IMR-90 (cell line): ENCODE measurements at regions not wholly inside any gene's neighbourhood (a gene's known extent, or its start where the extent isn't known, plus 50 kb on each side); places are given as distances from the start of the nearest gene placed in this dataset.

ENCODE experiments used
- ATAC-seq: fragments of 200-7000 bp; cut with Tn5 transposase; 2 replicates; pipeline ENCODE4 v1.9.1; 2020; ENCODE audit warnings: low read depth, mild to moderate bottlenecking, moderate library complexity
- BruUV-seq: library from RNA; stranded (reverse); fragments of 400-500 nt; replicated peaks from 2 replicates; lab custom pipeline; 2021; lab: Mats Ljungman, UMichigan
- CTCF ChIA-PET: fragments of 300-600 bp; formaldehyde crosslinking; extraction: SDS; loops from one replicate; lab custom pipeline; 2021; ENCODE audit warnings: antibody characterized with exemption; lab: Yijun Ruan, JAX
- POLR2A ChIA-PET: fragments of 300-600 bp; sonication (Branson Sonifier 250); formaldehyde crosslinking; loops from one replicate; lab custom pipeline; 2022; ENCODE audit warnings: antibody characterized with exemption; ENCODE audit not compliant: unreplicated experiment; lab: Charles Lee
- DNase-seq: peaks from one replicate; pipeline ENCODE4 v3.0.0; 2013
- H2AFZ ChIP-seq: replicated peaks from 2 replicates; pipeline ENCODE3; 2013; ENCODE audit warnings: low read length, mild to moderate bottlenecking; ENCODE audit not compliant: poor library complexity
- H2AK5ac ChIP-seq: 2 replicates; pipeline ENCODE4 v1.6.1; 2013; ENCODE audit warnings: low read depth, low read length, inconsistent platforms
- H2AK9ac ChIP-seq: replicated peaks from 2 replicates; pipeline ENCODE3; 2013; ENCODE audit warnings: mild to moderate bottlenecking, low read depth, low read length, moderate library complexity; ENCODE audit not compliant: poor library complexity
- H2BK120ac ChIP-seq: 2 replicates; pipeline ENCODE4 v1.6.1; 2013; ENCODE audit warnings: low read depth, low read length, inconsistent platforms
- H2BK15ac ChIP-seq: 3 replicates; pipeline ENCODE4 v1.6.1; 2013; ENCODE audit warnings: low read depth, low read length, inconsistent platforms
- H2BK20ac ChIP-seq: 2 replicates; pipeline ENCODE4 v1.6.1; 2013; ENCODE audit warnings: low read depth, mild to moderate bottlenecking, inconsistent platforms, low read length, moderate library complexity
- H2BK5ac ChIP-seq: 2 replicates; pipeline ENCODE4 v1.6.1; 2013; ENCODE audit warnings: mild to moderate bottlenecking, low read depth, low read length, inconsistent platforms; ENCODE audit not compliant: poor library complexity, severe bottlenecking
- H3K14ac ChIP-seq: replicated peaks from 2 replicates; pipeline ENCODE4 v1.6.1; 2013; ENCODE audit warnings: low read depth, low read length, inconsistent platforms
- H3K18ac ChIP-seq: 2 replicates; pipeline ENCODE4 v1.6.1; 2013; ENCODE audit warnings: low read depth, low read length, control low read depth
- H3K23ac ChIP-seq: 2 replicates; pipeline ENCODE4 v1.6.1; 2013; ENCODE audit warnings: low read depth, low read length, inconsistent platforms
- H3K27ac ChIP-seq: 2 replicates; pipeline ENCODE4 v1.5.1; 2013; ENCODE audit warnings: mild to moderate bottlenecking, control low read depth, low read length; ENCODE audit not compliant: insufficient read depth
- H3K27me3 ChIP-seq: 2 replicates; pipeline ENCODE4 v1.6.1; 2013; ENCODE audit warnings: low read length; ENCODE audit not compliant: control insufficient read depth, insufficient read depth
- H3K36me3 ChIP-seq: 2 replicates; pipeline ENCODE4 v1.6.1; 2013; ENCODE audit warnings: low read length, mixed read lengths; ENCODE audit not compliant: control insufficient read depth, insufficient read depth
- H3K4ac ChIP-seq: 2 replicates; pipeline ENCODE4 v1.6.1; 2013; ENCODE audit warnings: low read depth, low read length, inconsistent platforms
- H3K4me1 ChIP-seq: 2 replicates; pipeline ENCODE4 v1.6.1; 2013; ENCODE audit warnings: low read length, mixed read lengths; ENCODE audit not compliant: control insufficient read depth, insufficient read depth
- H3K4me2 ChIP-seq: 2 replicates; pipeline ENCODE4 v1.6.1; 2013; ENCODE audit warnings: low read depth, mild to moderate bottlenecking, control low read depth, low read length, moderate library complexity
- H3K4me3 ChIP-seq: 2 replicates; pipeline ENCODE4 v1.5.1; 2013; ENCODE audit warnings: low read depth, mild to moderate bottlenecking, control low read depth, low read length, moderate library complexity; ENCODE audit not compliant: insufficient read depth
- H3K56ac ChIP-seq: 2 replicates; pipeline ENCODE4 v1.6.1; 2013; ENCODE audit warnings: low read length, inconsistent platforms; ENCODE audit not compliant: insufficient read depth; ENCODE audit errors: extremely low read depth
- H3K79me1 ChIP-seq, 2 experiments: 2 replicates each; pipeline ENCODE4 v1.6.1; 2013; ENCODE audit warnings: low read length in 2 of 2, inconsistent platforms in 1 of 2, low read depth in 1 of 2
- H3K9ac ChIP-seq: 2 replicates; pipeline ENCODE4 v1.6.1; 2013; ENCODE audit warnings: low read depth, low read length, control low read depth
- H3K9me1 ChIP-seq: 2 replicates; pipeline ENCODE4 v1.6.1; 2013; ENCODE audit warnings: low read length, inconsistent platforms; ENCODE audit not compliant: insufficient read depth
- H3K9me3 ChIP-seq: 2 replicates; pipeline ENCODE4 v1.6.1; 2013; ENCODE audit warnings: low read length; ENCODE audit not compliant: control insufficient read depth, insufficient read depth
- H4K20me1 ChIP-seq: 2 replicates; pipeline ENCODE4 v1.6.1; 2013; ENCODE audit warnings: low read length, inconsistent platforms; ENCODE audit not compliant: insufficient read depth
- H4K5ac ChIP-seq: 2 replicates; pipeline ENCODE4 v1.6.1; 2013; ENCODE audit warnings: mild to moderate bottlenecking, low read depth, low read length, control low read depth
- H4K8ac ChIP-seq, 2 experiments: 2 replicates each; pipeline ENCODE4 v1.6.1; 2013; ENCODE audit warnings: low read depth in 2 of 2, low read length in 2 of 2, control low read depth in 1 of 2, inconsistent platforms in 1 of 2
- H4K91ac ChIP-seq: 2 replicates; pipeline ENCODE4 v1.6.1; 2013; ENCODE audit warnings: low read depth, low read length, inconsistent platforms; ENCODE audit not compliant: insufficient read depth
- CTCF ChIP-seq: conservative IDR thresholded peaks from 2 replicates; pipeline ENCODE4 v1.5.1; 2012; ENCODE audit warnings: mild to moderate bottlenecking, low read depth, low read length, improper control_type of control experiment
- ELK1 ChIP-seq: fragments of 150-350 bp; IDR thresholded peaks from 2 replicates; pipeline ENCODE4 v1.6.1; 2016; ENCODE audit warnings: low read depth, mild to moderate bottlenecking, low read length, moderate library complexity, borderline replicate concordance
- FOS ChIP-seq: fragments of 150-350 bp; IDR thresholded peaks from 2 replicates; pipeline ENCODE4 v1.6.1; 2016; ENCODE audit warnings: low read depth, low read length
- MAFK ChIP-seq: IDR thresholded peaks from 2 replicates; pipeline ENCODE4 v1.6.1; 2012; ENCODE audit warnings: low read depth, low read length, improper control_type of control experiment
- MAZ ChIP-seq: IDR thresholded peaks from 2 replicates; pipeline ENCODE4 v1.6.1; 2012; ENCODE audit warnings: low read depth, mild to moderate bottlenecking, low read length, improper control_type of control experiment, moderate library complexity, borderline replicate concordance
- MXI1 ChIP-seq: IDR thresholded peaks from 2 replicates; pipeline ENCODE4 v1.6.1; 2012; ENCODE audit warnings: low read depth, mild to moderate bottlenecking, low read length, moderate library complexity, borderline replicate concordance
- NFE2L2 ChIP-seq: fragments of 150-350 bp; IDR thresholded peaks from 2 replicates; pipeline ENCODE4 v1.6.1; 2016; ENCODE audit warnings: low read depth, mild to moderate bottlenecking, low read length
- RAD21 ChIP-seq: IDR thresholded peaks from 2 replicates; pipeline ENCODE4 v1.6.1; 2012; ENCODE audit warnings: low read length, improper control_type of control experiment
- SMC3 ChIP-seq: fragments of 150-350 bp; IDR thresholded peaks from 2 replicates; pipeline ENCODE4 v1.6.1; 2016; ENCODE audit warnings: low read depth, mild to moderate bottlenecking, antibody characterized with exemption, low read length, moderate library complexity
- USF2 ChIP-seq: fragments of 150-350 bp; IDR thresholded peaks from 2 replicates; pipeline ENCODE4 v1.6.1; 2017; ENCODE audit warnings: mild to moderate bottlenecking, antibody characterized with exemption, low read length, low read depth
- WGBS, 2 experiments: methylation state at CpG; one replicate each; pipeline versions ENCODE4 v1.1.5 to v1.1.7; 2013; ENCODE audit warnings: missing lambda C conversion rate in 2 of 2; ENCODE audit not compliant: insufficient read length in 1 of 2; ENCODE audit errors: extremely low coverage in 2 of 2; 5-methylcytosine and 5-hydroxymethylcytosine counted together
- dilution Hi-C: fragments of 300-500 bp; cut with HindIII; formaldehyde crosslinking; loops from one replicate; pipeline ENCODE4 v1.14.3; 2018; ENCODE audit warnings: low sequenced_read_pairs; ENCODE audit not compliant: unreplicated experiment
- in situ Hi-C: fragments of 300-500 bp; cut with MboI; formaldehyde crosslinking; loops from 3 replicates; pipeline ENCODE4 v1.14.3; 2019; ENCODE audit warnings: low sequenced_read_pairs, inconsistent platforms, mixed read lengths
- intact Hi-C: fragments of 100-400 bp; cut with micrococcal nuclease; formaldehyde crosslinking; loops from 2 replicates; pipeline ENCODE4 v1.10.0; 2022

- ATAC-seq (no peak), DNase-seq (no peak)
- H4K91ac ChIP-seq, result no peak overlapping the region
- no peak overlapping the region for H3K4me3 ChIP-seq
- no peaks in the 10 kb centered on the region for H3K4me1 ChIP-seq
- no peaks in the 10 kb centered on the region for H3K9me1 ChIP-seq
- in situ Hi-C loops (no loop called here), dilution Hi-C loops (no loop called here), intact Hi-C loops (no loop called here)
- H3K4ac ChIP-seq, result no peak overlapping the region
- H2AK9ac ChIP-seq, result no peak overlapping the region
- TF ChIP-seq FOS (no peak), MAFK (no peak), SMC3 (no peak), NFE2L2 (no peak), MXI1 (no peak), USF2 (no peak), ELK1 (no peak), RAD21 (no peak), MAZ (no peak), CTCF (no peak)
- H3K27me3 ChIP-seq, result no peaks in the 10 kb centered on the region
- no TSS peak for BruUV-seq
- H3K18ac ChIP-seq, result no peak overlapping the region
- H4K20me1 ChIP-seq, result no peaks in the 10 kb centered on the region
- no peak overlapping the region for H3K56ac ChIP-seq
- no peak overlapping the region for H3K4me2 ChIP-seq
- no peak overlapping the region for H2BK5ac ChIP-seq
- peaks cover 2% of the 10 kb centered on the region; the same call in 1 of the 2 replicates for H3K9me3 ChIP-seq
- POLR2A ChIA-PET, result no interaction called here
- H3K27ac ChIP-seq, result no peak overlapping the region
- H2BK120ac ChIP-seq, result no peak overlapping the region
- H3K9ac ChIP-seq, result no peak overlapping the region
- WGBS, 2 experiments, result no CpG with 5 or more reads among the region's 4 CpGs
- no peak overlapping the region for H4K8ac ChIP-seq
- H3K36me3 ChIP-seq, result no peaks in the 10 kb centered on the region
- H2AFZ ChIP-seq, result no peak overlapping the region
- no peak overlapping the region for H2AK5ac ChIP-seq
- no peak overlapping the region for H2BK20ac ChIP-seq
- CTCF ChIA-PET, result no interaction called here
- H2BK15ac ChIP-seq, result no peak overlapping the region
- no peak overlapping the region for H3K14ac ChIP-seq
- no peak overlapping the region for H3K23ac ChIP-seq
- H3K79me1 ChIP-seq, result no peaks in the 10 kb centered on the region
- no peak overlapping the region for H4K5ac ChIP-seq
These were observed 419.1 kb downstream of the TMA16 start for GRCh38 chr4:163913571-163913970.
